Neural progenitor cell (in vitro differentiated cells): ENCODE measurements at regions not wholly inside any gene's neighbourhood (a gene's known extent, or its start where the extent isn't known, plus 50 kb on each side); places are given as distances from the start of the nearest gene placed in this dataset.

Source experiments
- DNase-seq: peaks from one replicate; pipeline ENCODE4 v3.0.0-alpha.2; 2016; ENCODE audit warnings: low spot score
- H2AFZ ChIP-seq: fragments of 200-600 bp; sonication (generic); replicated peaks from 2 replicates; pipeline ENCODE4 v1.6.1; 2016; ENCODE audit warnings: antibody characterized with exemption
- H3F3A ChIP-seq: fragments of 200-600 bp; sonication (generic); 2 replicates; pipeline ENCODE4 v1.6.1; 2016; ENCODE audit warnings: antibody characterized with exemption, low read depth
- H3K27ac ChIP-seq: fragments of 200-600 bp; sonication (generic); 2 replicates; pipeline ENCODE4 v1.5.1; 2016; ENCODE audit warnings: mild to moderate bottlenecking
- H3K27me3 ChIP-seq: fragments of 200-600 bp; sonication (generic); 2 replicates; pipeline ENCODE4 v1.6.1; 2016; ENCODE audit warnings: mild to moderate bottlenecking, moderate library complexity
- H3K36me3 ChIP-seq: fragments of 200-600 bp; sonication (generic); 2 replicates; pipeline ENCODE4 v1.5.1; 2016
- H3K4me1 ChIP-seq: fragments of 200-600 bp; sonication (generic); 2 replicates; pipeline ENCODE4 v1.6.1; 2016; ENCODE audit warnings: mixed run types
- H3K4me2 ChIP-seq: fragments of 200-600 bp; sonication (generic); 2 replicates; pipeline ENCODE4 v1.6.1; 2016
- H3K4me3 ChIP-seq: fragments of 200-600 bp; sonication (generic); 2 replicates; pipeline ENCODE4 v1.5.1; 2016
- H3K79me2 ChIP-seq: fragments of 200-600 bp; sonication (generic); 2 replicates; pipeline ENCODE4 v1.6.1; 2016; ENCODE audit warnings: low read depth
- H3K9ac ChIP-seq: fragments of 200-600 bp; sonication (generic); 2 replicates; pipeline ENCODE4 v1.6.1; 2016
- H3K9me3 ChIP-seq: fragments of 200-600 bp; sonication (generic); 2 replicates; pipeline ENCODE4 v1.5.1; 2016; ENCODE audit warnings: low read depth
- H4K20me1 ChIP-seq: fragments of 200-600 bp; sonication (generic); 2 replicates; pipeline ENCODE4 v1.6.1; 2016; ENCODE audit warnings: low read depth
- H3K27ac Mint-ChIP-seq: 3 replicates; pipeline ENCODE4 v1.8.0; 2021; ENCODE audit warnings: mixed read lengths
- H3K27me3 Mint-ChIP-seq: 2 replicates; pipeline ENCODE4 v1.8.0; 2022; ENCODE audit warnings: low read depth, mild to moderate bottlenecking, inconsistent platforms, moderate library complexity, mixed read lengths; ENCODE audit not compliant: insufficient read depth
- H3K36me3 Mint-ChIP-seq: 3 replicates; pipeline ENCODE4 v1.8.0; 2021; ENCODE audit warnings: mixed read lengths
- H3K4me1 Mint-ChIP-seq: 3 replicates; pipeline ENCODE4 v1.8.0; 2021; ENCODE audit warnings: mixed read lengths
- H3K4me3 Mint-ChIP-seq: 3 replicates; pipeline ENCODE4 v1.8.0; 2021; ENCODE audit warnings: mild to moderate bottlenecking, moderate library complexity, mixed read lengths
- H3K9me3 Mint-ChIP-seq: 3 replicates; pipeline ENCODE4 v1.8.0; 2020; ENCODE audit warnings: mixed read lengths
- CTCF ChIP-seq: fragments of 200-600 bp; sonication (generic); IDR thresholded peaks from 2 replicates; pipeline ENCODE4 v1.5.1; 2017; ENCODE audit warnings: antibody characterized with exemption, mild to moderate bottlenecking
- EZH2 ChIP-seq: fragments of 200-600 bp; sonication (generic); IDR thresholded peaks from 2 replicates; pipeline ENCODE4 v1.6.1; 2017; ENCODE audit warnings: antibody characterized with exemption, mild to moderate bottlenecking, moderate library complexity
- EZH2phosphoT487 ChIP-seq: fragments of 200-600 bp; sonication (generic); IDR thresholded peaks from 2 replicates; pipeline ENCODE4 v1.6.1; 2017; ENCODE audit warnings: antibody characterized with exemption

- Histone ChIP-seq H3K4me3 (no peak overlapping the region), H3K9ac (no peak overlapping the region), H3K4me1 (peaks cover 3% of the 10 kb centered on the region), H2AFZ (no peak overlapping the region), H3K4me2 (no peak overlapping the region), H3K27me3 (no peaks in the 10 kb centered on the region), H3K79me2 (no peaks in the 10 kb centered on the region), H3K27ac (no peak overlapping the region), H3K9me3 (no peaks in the 10 kb centered on the region), H4K20me1 (no peaks in the 10 kb centered on the region), H3K36me3 (no peaks in the 10 kb centered on the region), H3F3A (no peaks in the 10 kb centered on the region)
- TF ChIP-seq EZH2phosphoT487 (no peak), EZH2 (no peak), CTCF (no peak)
- Mint-ChIP-seq H3K27ac (no peak overlapping the region), H3K4me3 (no peak overlapping the region), H3K4me1 (no peaks in the 10 kb centered on the region), H3K9me3 (no peaks in the 10 kb centered on the region), H3K36me3 (no peaks in the 10 kb centered on the region), H3K27me3 (no peaks in the 10 kb centered on the region)
- no peak for DNase-seq
These were observed 296.4 kb downstream of the GPAT3 start for GRCh38 chr4:83832110-83832825.

GRCh38 chr4:83831588-83831987 lies 295.7 kb downstream of the GPAT3 start:
- no peaks in the 10 kb centered on the region for H3K9me3 ChIP-seq
- DNase-seq = no peak
- Mint-ChIP-seq H3K9me3 (no peaks in the 10 kb centered on the region), H3K36me3 (no peaks in the 10 kb centered on the region), H3K27ac (no peak overlapping the region), H3K4me1 (no peaks in the 10 kb centered on the region), H3K27me3 (no peaks in the 10 kb centered on the region), H3K4me3 (no peak overlapping the region)
- no peak overlapping the region for H2AFZ ChIP-seq
- no peak overlapping the region for H3K9ac ChIP-seq
- no peaks in the 10 kb centered on the region for H3F3A ChIP-seq
- H3K4me1 ChIP-seq = peaks cover 3% of the 10 kb centered on the region
- no peak overlapping the region for H3K4me3 ChIP-seq
- H3K27ac ChIP-seq = no peak overlapping the region
- TF ChIP-seq CTCF = no peak
- TF ChIP-seq EZH2phosphoT487 = no peak
- no peak for TF ChIP-seq EZH2
- H3K4me2 ChIP-seq = no peak overlapping the region
- H3K79me2 ChIP-seq = no peaks in the 10 kb centered on the region
- no peaks in the 10 kb centered on the region for H3K36me3 ChIP-seq
- H4K20me1 ChIP-seq = no peaks in the 10 kb centered on the region
- H3K27me3 ChIP-seq = no peaks in the 10 kb centered on the region

- no peak overlapping the region for H3K4me3 ChIP-seq
- H3K27ac Mint-ChIP-seq = no peak overlapping the region
- DNase-seq = no peak
- no peak overlapping the region for H3K4me3 Mint-ChIP-seq
- peaks cover 3% of the 10 kb centered on the region for H3K4me1 ChIP-seq
- no peaks in the 10 kb centered on the region for H4K20me1 ChIP-seq
- H3K4me1 Mint-ChIP-seq = no peaks in the 10 kb centered on the region
- no peaks in the 10 kb centered on the region for H3K9me3 Mint-ChIP-seq
- TF ChIP-seq CTCF (no peak), EZH2 (no peak)
- no peaks in the 10 kb centered on the region for H3K27me3 Mint-ChIP-seq
- H3K36me3 Mint-ChIP-seq = no peaks in the 10 kb centered on the region
- peak overlapping the region; percentile 27 for H2AFZ ChIP-seq
- H3F3A ChIP-seq = no peaks in the 10 kb centered on the region
- no peaks in the 10 kb centered on the region for H3K9me3 ChIP-seq
- H3K27ac ChIP-seq = no peak overlapping the region
- no peaks in the 10 kb centered on the region for H3K27me3 ChIP-seq
- H3K9ac ChIP-seq = no peak overlapping the region
- no peak overlapping the region for H3K4me2 ChIP-seq
- no peaks in the 10 kb centered on the region for H3K36me3 ChIP-seq
- H3K79me2 ChIP-seq = no peaks in the 10 kb centered on the region
These were observed 294.4 kb downstream of the GPAT3 start for GRCh38 chr4:83830138-83830888.
